HL-60 (cell line): ENCODE measurements at regions not wholly inside any gene's neighbourhood (a gene's known extent, or its start where the extent isn't known, plus 50 kb on each side); places are given as distances from the start of the nearest gene placed in this dataset.
"Not testable (repeated sequence)": the region's sequence is repeated elsewhere in the genome, so short reads cannot be mapped to it uniquely, and the experiment has no call there.

Experiments
- DNase-seq, 2 experiments: peaks; one replicate each; pipeline ENCODE4 v3.0.0-alpha.2; 2010 to 2020; ENCODE audit warnings: low read depth in 1 of 2, low spot score in 1 of 2
- H3K27ac ChIP-seq: fragments of 250-450 bp; sonication (Bioruptor Pico); replicated peaks from 2 replicates; pipeline ENCODE4 v1.5.1; 2020; ENCODE audit warnings: mild to moderate bottlenecking, moderate library complexity
- H3K27me3 ChIP-seq: fragments of 250-450 bp; sonication (Bioruptor Pico); 2 replicates; pipeline ENCODE4 v1.5.1; 2021; ENCODE audit warnings: mild to moderate bottlenecking, moderate library complexity; ENCODE audit not compliant: insufficient read depth, poor library complexity, severe bottlenecking
- H3K4me3 ChIP-seq: replicated peaks from 2 replicates; pipeline ENCODE4 v1.5.1; 2011; ENCODE audit warnings: mild to moderate bottlenecking, control low read depth, low read length; ENCODE audit not compliant: insufficient read depth
- CTCF ChIP-seq: IDR thresholded peaks from one replicate; pipeline ENCODE4 v1.5.1; 2011; ENCODE audit warnings: low read length, control low read depth, inconsistent platforms; ENCODE audit not compliant: insufficient read depth
- GABPA ChIP-seq: IDR thresholded peaks from 2 replicates; pipeline ENCODE4 v1.6.1; 2012; ENCODE audit warnings: low read depth
- POLR2AphosphoS5 ChIP-seq: IDR thresholded peaks from 2 replicates; pipeline ENCODE4 v1.6.1; 2012; ENCODE audit warnings: low read depth
- REST ChIP-seq: IDR thresholded peaks from 2 replicates; pipeline ENCODE4 v1.6.1; 2012; ENCODE audit warnings: low read depth; ENCODE audit not compliant: insufficient replicate concordance
- SPI1 ChIP-seq: IDR thresholded peaks from 2 replicates; pipeline ENCODE4 v1.6.1; 2012; ENCODE audit warnings: low read depth, mild to moderate bottlenecking, borderline replicate concordance

- Histone ChIP-seq H3K27me3 (no peaks in the 10 kb centered on the region), H3K4me3 (no peak overlapping the region), H3K27ac (no peak overlapping the region)
- no peak for DNase-seq
- no peak for TF ChIP-seq POLR2AphosphoS5
- TF ChIP-seq REST: no peak
- TF ChIP-seq GABPA: no peak
- TF ChIP-seq SPI1: no peak
- TF ChIP-seq CTCF: no peak
Measured at GRCh38 chr15:85284497-85284896, 95.9 kb upstream of the AKAP13 start.

- H3K27me3 ChIP-seq: no peaks in the 10 kb centered on the region
- TF ChIP-seq CTCF: peak; percentile 41
- TF ChIP-seq POLR2AphosphoS5: no peak
- H3K4me3 ChIP-seq: no peak overlapping the region
- DNase-seq: peak in 1 of 2 experiments; percentile 25
- H3K27ac ChIP-seq: no peak overlapping the region
Measured at GRCh38 chr15:85289677-85290365, 90.6 kb upstream of the AKAP13 start.

- not testable (repeated sequence) for H3K4me3 ChIP-seq, H3K27ac ChIP-seq, DNase-seq, H3K27me3 ChIP-seq
Measured at GRCh38 chr15:85292583-85292982, 87.8 kb upstream of the AKAP13 start.

GRCh38 chr15:85296615-85297402 is 83.6 kb upstream of the AKAP13 start:
- Histone ChIP-seq H3K27me3 (no peaks in the 10 kb centered on the region), H3K4me3 (no peak overlapping the region), H3K27ac (no peak overlapping the region)
- DNase-seq: peak; percentile 38 to 73
- peak; percentile 45 for TF ChIP-seq CTCF
- TF ChIP-seq REST: no peak
